ENCODE measurements at regions not wholly inside any gene's neighbourhood (a gene's known extent, or its start where the extent isn't known, plus 50 kb on each side); places are given as distances from the start of the nearest gene placed in this dataset.

GRCh38 chr20:22387452-22387851 is 196.9 kb downstream of the FOXA2 start:
- Histone ChIP-seq H3K27ac (ENCODE audit: extremely low read depth, low read depth, low read length) (no peak overlapping the region), H2AFZ (ENCODE audit: low read depth, low read length) (no peak overlapping the region), H3K4me3 (no peak overlapping the region), H3K9me3 (replicated peaks; ENCODE audit: control insufficient read depth, insufficient read depth, low read depth, low read length) (no peaks in the 10 kb centered on the region), H3K9ac (ENCODE audit: insufficient read depth in 1 of 2, low read depth in 2 of 2, low read length in 2 of 2) (no peak overlapping the region), H3K4me1 (replicated peaks in 1 of 2; ENCODE audit: control insufficient read depth in 2 of 2, insufficient read depth in 2 of 2, low read length in 2 of 2) (peaks cover 0 to 22% of the 10 kb centered on the region in 2 experiments; a peak in 2 of 5 replicates), H3K9me1 (ENCODE audit: control insufficient read depth, insufficient read depth, low read length) (no peaks in the 10 kb centered on the region), H3K4me2 (ENCODE audit: insufficient read depth, low read length) (no peak overlapping the region), H4K20me1 (replicated peaks; ENCODE audit: control insufficient read depth, insufficient read depth, low read length) (no peaks in the 10 kb centered on the region), H3K79me2 (ENCODE audit: control insufficient read depth, insufficient read depth, low read length) (no peaks in the 10 kb centered on the region), H3K36me3 (ENCODE audit: control insufficient read depth, insufficient read depth, low read length) (no peaks in the 10 kb centered on the region), H3K27me3 (ENCODE audit: control insufficient read depth in 2 of 2, insufficient read depth in 2 of 2, low read length in 2 of 2) (no peaks in the 10 kb centered on the region)
- BruUV-seq (replicated peaks), result no TSS peak
- no CpG with 5 or more reads among the region's 1 CpG for WGBS (ENCODE audit: insufficient coverage, low coverage, missing lambda C conversion rate)
- in situ Hi-C loops (cut with MboI) (no loop called here), intact Hi-C loops (cut with micrococcal nuclease) (loop anchor here (2.0 to 5.0 kb wide), 2 partner anchors 49 to 85 kb away; no protein-coding TSS in a partner anchor)
- ChIA-PET CTCF (ENCODE audit: low intra/inter-chr PET ratio) (no interaction called here), POLR2A (no interaction called here)
- ATAC-seq, result no peak
- no peak for DNase-seq (ENCODE audit: extremely low read depth in 1 of 4, low spot score in 3 of 4)
- no peak for FAIRE-seq
- TF ChIP-seq DIDO1 (tag; IDR thresholded peaks at IDR 0.05; ENCODE audit: low read depth) (no peak), TSHZ1 (CRISPR knock-in tag; IDR thresholded peaks at IDR 0.05) (no peak), RBBP5 (IDR thresholded peaks at IDR 0.05; ENCODE audit: borderline replicate concordance, insufficient read depth, low read length, poor library complexity, severe bottlenecking) (no peak), FIP1L1 (IDR thresholded peaks at IDR 0.05; ENCODE audit: low read depth, low read length, poor library complexity, severe bottlenecking) (no peak), KAT2B (IDR thresholded peaks at IDR 0.05; ENCODE audit: low read depth, low read length) (no peak), ELF4 (CRISPR knock-in tag; IDR thresholded peaks at IDR 0.05) (no peak), IRF9 (tag; IDR thresholded peaks at IDR 0.05) (no peak), GMEB1 (CRISPR knock-in tag; IDR thresholded peaks at IDR 0.05) (no peak), DMBX1 (CRISPR knock-in tag; IDR thresholded peaks at IDR 0.05; ENCODE audit: borderline replicate concordance) (no peak), PYGO2 (tag; IDR thresholded peaks at IDR 0.05) (no peak), BCL6 (CRISPR knock-in tag; IDR thresholded peaks at IDR 0.05) (no peak), MYBL2 (IDR thresholded peaks at IDR 0.05; ENCODE audit: low read depth) (no peak), MYBL2 (CRISPR knock-in tag; IDR thresholded peaks at IDR 0.05; ENCODE audit: borderline replicate concordance) (no peak)

All from K562 (cell line).